ENCODE measurements at regions not wholly inside any gene's neighbourhood (a gene's known extent, or its start where the extent isn't known, plus 50 kb on each side); places are given as distances from the start of the nearest gene placed in this dataset.

DNA sequence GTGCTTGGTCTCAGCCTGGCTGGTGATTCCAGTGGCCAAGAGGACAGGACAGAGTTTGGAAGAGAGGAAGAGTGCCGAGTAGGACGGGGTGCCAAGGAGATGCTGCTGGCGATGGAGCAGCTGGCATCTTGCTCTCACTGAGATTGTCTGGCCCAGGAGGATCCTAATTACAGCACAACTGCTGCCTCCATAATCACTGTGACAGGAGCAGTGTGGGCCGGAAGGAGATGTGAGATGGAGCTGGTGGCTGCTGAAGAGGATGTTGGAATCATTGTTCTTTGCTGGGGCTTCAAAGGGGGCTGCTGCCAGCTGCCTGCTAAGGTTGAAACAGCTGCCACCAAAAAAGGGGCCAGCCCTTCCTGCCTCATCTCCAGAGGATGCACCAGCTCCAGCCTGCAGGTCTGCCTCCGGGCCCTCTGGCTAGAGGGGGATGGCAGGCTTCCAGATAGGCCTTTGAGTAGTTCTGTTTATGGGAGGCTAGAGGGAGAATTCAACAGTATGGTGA, 214.4 kb downstream of the RNF144B start:
- TF ChIP-seq BHLHE40 (IDR thresholded peaks at IDR 0.05; ENCODE audit: borderline replicate concordance): no peak
- no peak for TF ChIP-seq ZNF384 (IDR thresholded peaks at IDR 0.05)
- no peak for TF ChIP-seq HDGF (IDR thresholded peaks at IDR 0.05; ENCODE audit: borderline replicate concordance)
- no peak for DNase-seq (ENCODE audit: extremely low spot score)
- ChIA-PET POLR2A (no interaction called here), CTCF (no interaction called here)

GRCh38 chr6:18602931-18603330, 215.8 kb downstream of the RNF144B start:
- CTCF ChIA-PET: no interaction called here
- TF ChIP-seq NFRKB (IDR thresholded peaks at IDR 0.05) (no peak), FOXM1 (IDR thresholded peaks at IDR 0.05; ENCODE audit: borderline replicate concordance) (no peak), LEF1 (IDR thresholded peaks at IDR 0.05; ENCODE audit: borderline replicate concordance) (no peak)
- POLR2A ChIA-PET: no interaction called here
- no peak for DNase-seq (ENCODE audit: extremely low spot score)

DNA sequence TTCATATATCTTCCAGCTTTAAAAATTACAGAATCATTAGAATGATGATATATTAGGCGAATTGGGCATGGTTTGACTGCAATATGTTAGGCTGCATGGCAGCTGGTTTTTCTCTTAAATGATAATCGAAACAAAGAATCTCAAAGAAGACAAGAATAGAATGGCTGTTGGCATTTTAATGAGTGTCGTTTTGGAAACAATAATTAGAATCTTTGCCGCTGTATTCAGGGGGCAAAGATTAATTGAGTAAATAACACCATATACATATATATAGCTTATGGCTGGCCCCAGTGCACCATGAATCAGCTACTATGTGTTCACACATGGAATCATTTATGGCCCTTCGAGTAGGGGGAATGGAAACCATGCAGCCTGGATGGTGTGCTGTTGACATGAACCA, 216.2 kb downstream of the RNF144B start:
- POLR2A ChIA-PET: no interaction called here
- no peak for DNase-seq (ENCODE audit: extremely low spot score)
- CTCF ChIA-PET: no interaction called here
- TF ChIP-seq L3MBTL2 (conservative IDR thresholded peaks at IDR 0.05): no peak
- no peak for TF ChIP-seq ZNF384 (IDR thresholded peaks at IDR 0.05)
- TF ChIP-seq LEF1 (IDR thresholded peaks at IDR 0.05; ENCODE audit: borderline replicate concordance): no peak
- no peak for TF ChIP-seq SP1 (IDR thresholded peaks at IDR 0.05)
- TF ChIP-seq ARNT (IDR thresholded peaks at IDR 0.05): no peak
- no peak for TF ChIP-seq NFRKB (IDR thresholded peaks at IDR 0.05)
- TF ChIP-seq, protein P1, sequence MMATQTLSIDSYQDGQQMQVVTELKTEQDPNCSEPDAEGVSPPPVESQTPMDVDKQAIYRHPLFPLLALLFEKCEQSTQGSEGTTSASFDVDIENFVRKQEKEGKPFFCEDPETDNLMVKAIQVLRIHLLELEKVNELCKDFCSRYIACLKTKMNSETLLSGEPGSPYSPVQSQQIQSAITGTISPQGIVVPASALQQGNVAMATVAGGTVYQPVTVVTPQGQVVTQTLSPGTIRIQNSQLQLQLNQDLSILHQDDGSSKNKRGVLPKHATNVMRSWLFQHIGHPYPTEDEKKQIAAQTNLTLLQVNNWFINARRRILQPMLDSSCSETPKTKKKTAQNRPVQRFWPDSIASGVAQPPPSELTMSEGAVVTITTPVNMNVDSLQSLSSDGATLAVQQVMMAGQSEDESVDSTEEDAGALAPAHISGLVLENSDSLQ (IDR thresholded peaks at IDR 0.05): no peak
- TF ChIP-seq FOXK2 (IDR thresholded peaks at IDR 0.05): no peak
- no peak for TF ChIP-seq BHLHE40 (IDR thresholded peaks at IDR 0.05; ENCODE audit: borderline replicate concordance)
- no peak for TF ChIP-seq CTBP1 (IDR thresholded peaks at IDR 0.05; ENCODE audit: borderline replicate concordance)
- no peak for TF ChIP-seq HDGF (IDR thresholded peaks at IDR 0.05; ENCODE audit: borderline replicate concordance)
- no peak for TF ChIP-seq FOXA1 (IDR thresholded peaks at IDR 0.05)
- TF ChIP-seq FOXM1 (IDR thresholded peaks at IDR 0.05; ENCODE audit: borderline replicate concordance): no peak
- no peak for TF ChIP-seq TARDBP (IDR thresholded peaks at IDR 0.05)
- TF ChIP-seq SUZ12 (IDR thresholded peaks at IDR 0.05): no peak
- no peak for TF ChIP-seq ELF4 (IDR thresholded peaks at IDR 0.05)

DNA sequence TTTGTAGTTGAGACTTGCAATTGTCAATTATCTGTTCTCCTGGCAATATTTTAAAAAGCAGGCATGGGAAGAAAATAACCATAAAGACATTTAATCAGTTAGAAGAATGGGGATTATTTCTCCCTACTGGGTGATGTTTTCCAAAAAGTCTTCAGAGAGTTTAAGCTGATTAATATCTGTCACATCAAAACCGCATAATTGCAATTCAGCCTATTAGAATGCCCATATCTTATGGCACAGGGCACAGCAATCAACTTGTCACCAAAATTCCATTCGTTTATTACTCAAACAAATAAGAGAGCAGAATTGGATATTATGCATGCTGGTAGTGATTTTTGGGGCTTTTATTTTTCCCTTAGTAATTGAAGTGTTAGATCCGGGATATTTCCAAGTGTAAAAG, 218.7 kb downstream of the RNF144B start:
- TF ChIP-seq, protein P1 (IDR thresholded peaks at IDR 0.05): no peak
- TF ChIP-seq FOXM1 (IDR thresholded peaks at IDR 0.05; ENCODE audit: borderline replicate concordance) (no peak), LEF1 (IDR thresholded peaks at IDR 0.05; ENCODE audit: borderline replicate concordance) (no peak), CTBP1 (IDR thresholded peaks at IDR 0.05; ENCODE audit: borderline replicate concordance) (no peak)
- ChIA-PET POLR2A (no interaction called here), CTCF (interaction anchor here (0.6 kb wide), 1 partner anchor 51 kb away, joined by 3 read pairs; no protein-coding TSS in a partner anchor)
- no peak for DNase-seq (ENCODE audit: extremely low spot score)

- TF ChIP-seq FOXA1 (IDR thresholded peaks at IDR 0.05) (no peak), HDGF (IDR thresholded peaks at IDR 0.05; ENCODE audit: borderline replicate concordance) (no peak)
- ChIA-PET CTCF (no interaction called here), POLR2A (no interaction called here)
- DNase-seq (ENCODE audit: extremely low spot score): no peak
Measured at GRCh38 chr6:18609715-18610114, 222.6 kb downstream of the RNF144B start.

- POLR2A ChIA-PET: no interaction called here
- DNase-seq (ENCODE audit: extremely low spot score): no peak
- TF ChIP-seq L3MBTL2 (conservative IDR thresholded peaks at IDR 0.05) (no peak), BHLHE40 (IDR thresholded peaks at IDR 0.05; ENCODE audit: borderline replicate concordance) (no peak), FOXM1 (IDR thresholded peaks at IDR 0.05; ENCODE audit: borderline replicate concordance) (no peak), SP1 (IDR thresholded peaks at IDR 0.05) (no peak), SUZ12 (IDR thresholded peaks at IDR 0.05) (no peak), FOXA1 (IDR thresholded peaks at IDR 0.05) (no peak), FOXK2 (IDR thresholded peaks at IDR 0.05) (no peak), HDGF (IDR thresholded peaks at IDR 0.05; ENCODE audit: borderline replicate concordance) (no peak), TARDBP (IDR thresholded peaks at IDR 0.05) (no peak), ZNF384 (IDR thresholded peaks at IDR 0.05) (no peak)
- CTCF ChIA-PET: no interaction called here
Measured at GRCh38 chr6:18613319-18613925, 226.3 kb downstream of the RNF144B start.

GRCh38 chr6:18629571-18629970, 242.4 kb downstream of the RNF144B start:
- ChIA-PET CTCF (no interaction called here), POLR2A (no interaction called here)
- no peak for TF ChIP-seq SP1 (IDR thresholded peaks at IDR 0.05)
- no peak for DNase-seq (ENCODE audit: extremely low spot score)

DNA sequence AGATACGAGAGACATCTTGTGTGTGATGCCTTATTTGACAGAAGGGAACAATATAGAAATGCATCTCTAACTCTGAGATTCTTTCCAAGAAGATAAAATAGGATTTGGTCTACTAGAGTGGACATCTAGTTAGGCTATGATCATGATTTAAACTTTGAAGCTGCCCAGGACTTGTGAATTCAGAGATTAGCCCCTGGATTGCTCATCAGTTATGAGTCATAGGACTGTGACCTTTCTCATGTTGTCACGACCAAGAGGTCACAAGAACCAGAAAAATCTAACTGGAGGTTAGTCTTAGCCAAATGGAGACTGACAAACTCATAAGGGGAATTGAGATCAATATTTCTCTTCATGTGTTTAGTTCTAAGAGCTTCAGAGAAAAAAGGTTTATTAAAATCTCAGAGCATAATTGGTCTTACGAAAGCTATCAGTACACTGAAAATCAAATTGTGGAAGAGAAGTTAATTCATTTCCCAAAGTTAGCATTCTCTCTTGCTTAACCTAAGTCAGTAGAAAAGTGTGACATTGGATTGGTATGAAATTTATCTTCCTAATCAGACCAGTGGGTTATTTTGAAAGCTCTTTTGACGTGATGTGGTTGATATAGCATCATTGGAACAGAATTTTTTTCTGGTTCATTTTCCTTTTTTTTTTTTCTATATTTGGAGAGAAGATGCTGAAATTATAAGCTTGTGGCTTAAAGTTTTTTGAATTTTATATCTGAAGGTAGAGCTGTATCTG, 245.7 kb downstream of the RNF144B start:
- CTCF ChIA-PET: no interaction called here
- no peak for TF ChIP-seq ARNT (IDR thresholded peaks at IDR 0.05)
- TF ChIP-seq FOXM1 (IDR thresholded peaks at IDR 0.05; ENCODE audit: borderline replicate concordance): no peak
- TF ChIP-seq SP1 (IDR thresholded peaks at IDR 0.05): no peak
- no peak for TF ChIP-seq TARDBP (IDR thresholded peaks at IDR 0.05)
- no peak for TF ChIP-seq L3MBTL2 (conservative IDR thresholded peaks at IDR 0.05)
- no peak for TF ChIP-seq SUZ12 (IDR thresholded peaks at IDR 0.05)
- no peak for TF ChIP-seq NFRKB (IDR thresholded peaks at IDR 0.05)
- no peak for TF ChIP-seq BHLHE40 (IDR thresholded peaks at IDR 0.05; ENCODE audit: borderline replicate concordance)
- TF ChIP-seq LEF1 (IDR thresholded peaks at IDR 0.05; ENCODE audit: borderline replicate concordance): no peak
- no peak for TF ChIP-seq FOXA1 (IDR thresholded peaks at IDR 0.05)
- TF ChIP-seq HDGF (IDR thresholded peaks at IDR 0.05; ENCODE audit: borderline replicate concordance): no peak
- TF ChIP-seq ZNF384 (IDR thresholded peaks at IDR 0.05): no peak
- TF ChIP-seq, protein P1 (IDR thresholded peaks at IDR 0.05): no peak
- TF ChIP-seq ELF4 (IDR thresholded peaks at IDR 0.05): no peak
- TF ChIP-seq CTBP1 (IDR thresholded peaks at IDR 0.05; ENCODE audit: borderline replicate concordance): no peak
- TF ChIP-seq FOXK2 (IDR thresholded peaks at IDR 0.05): no peak
- no peak for DNase-seq (ENCODE audit: extremely low spot score)
- POLR2A ChIA-PET: no interaction called here

Data from HEK293T (cell line).